ENCODE measurements at regions not wholly inside any gene's neighbourhood (a gene's known extent, or its start where the extent isn't known, plus 50 kb on each side); places are given as distances from the start of the nearest gene placed in this dataset.

GRCh38 chr5:56617998-56618397 lies 197.4 kb upstream of the MAP3K1 start:
- no peak for DNase-seq

- DNase-seq, result no peak
Measured at GRCh38 chr5:56616454-56617160, 198.7 kb upstream of the MAP3K1 start.

GRCh38 chr5:56615361-56616153 lies 199.8 kb upstream of the MAP3K1 start:
- no peak for DNase-seq

DNA sequence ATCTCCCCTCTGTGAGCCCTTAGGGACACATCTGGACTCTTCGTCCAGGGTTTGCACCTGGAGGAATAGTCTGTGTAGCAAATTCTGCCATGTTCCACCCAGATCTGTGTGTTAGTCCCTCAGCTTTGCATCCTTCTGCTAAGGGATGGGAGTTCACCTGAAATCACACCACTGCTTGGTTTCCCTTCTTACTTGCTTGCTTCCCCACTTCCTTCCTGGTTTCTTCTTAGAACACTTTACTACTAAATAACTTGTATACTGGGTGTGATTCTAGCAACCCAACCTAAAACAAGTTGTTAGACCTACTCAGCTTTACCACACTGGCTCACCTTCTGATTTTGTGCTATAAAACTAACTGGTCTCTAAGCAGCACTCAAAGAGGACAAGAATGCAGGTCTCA lies 202.6 kb upstream of the MAP3K1 start:
- no peak for DNase-seq

GRCh38 chr5:56612353-56612752 lies 203.0 kb upstream of the MAP3K1 start:
- DNase-seq, result no peak

GRCh38 chr5:56610093-56610698 lies 205.2 kb upstream of the MAP3K1 start:
- no peak for DNase-seq

- no peak for DNase-seq
Measured at GRCh38 chr5:56608217-56608925, 207.0 kb upstream of the MAP3K1 start.

GRCh38 chr5:56607551-56607950 lies 207.8 kb upstream of the MAP3K1 start:
- DNase-seq, result no peak

DNA sequence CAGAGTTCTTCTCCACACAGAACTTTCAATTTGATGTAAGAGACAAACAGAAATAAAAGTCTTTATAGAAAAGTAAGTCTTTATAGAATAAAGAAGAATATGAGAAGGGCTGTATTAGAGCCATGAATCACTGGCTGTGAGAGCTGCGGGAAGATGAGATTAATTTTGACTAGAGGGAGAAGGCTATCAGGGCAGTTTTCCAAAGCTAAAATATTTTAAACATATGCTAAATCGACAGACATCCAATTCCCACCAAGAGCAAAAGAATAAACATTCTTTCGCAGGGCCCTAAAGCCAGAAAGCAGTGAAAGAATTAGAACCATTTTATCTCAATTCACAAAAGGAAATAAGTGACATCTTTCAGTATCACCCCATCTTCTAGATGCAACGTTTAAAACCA lies 208.3 kb upstream of the MAP3K1 start:
- no peak for DNase-seq

GRCh38 chr5:56606192-56606591 lies 209.2 kb upstream of the MAP3K1 start:
- no peak for DNase-seq

- no peak for DNase-seq
Measured at GRCh38 chr5:56605231-56605630, 210.1 kb upstream of the MAP3K1 start.

DNA sequence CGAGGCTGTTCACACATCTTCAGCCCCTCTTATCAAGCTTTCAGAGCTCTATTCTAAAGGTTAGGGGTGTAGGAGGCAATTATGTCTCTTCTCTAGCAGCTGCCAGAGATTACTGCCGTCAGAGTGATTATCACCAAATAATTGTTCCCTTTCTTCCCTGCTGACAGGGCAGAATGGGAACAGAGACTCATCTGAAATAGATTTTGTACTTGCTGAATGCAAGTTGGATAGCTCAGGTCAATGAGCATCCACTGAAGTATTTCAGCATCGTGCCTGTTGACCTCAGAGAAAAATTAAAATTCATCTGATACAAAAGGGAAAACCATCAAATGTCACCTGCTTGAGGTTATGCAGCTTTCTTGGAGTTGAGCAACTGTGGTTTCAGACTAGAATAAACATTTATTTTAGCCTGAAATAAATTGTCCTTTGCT lies 213.7 kb upstream of the MAP3K1 start:
- DNase-seq, result no peak

GRCh38 chr5:56598941-56599340 lies 216.4 kb upstream of the MAP3K1 start:
- DNase-seq, result no peak

- DNase-seq, result no peak
Measured at GRCh38 chr5:56596155-56596554, 219.2 kb upstream of the MAP3K1 start.

GRCh38 chr5:56595566-56595965 lies 219.8 kb upstream of the MAP3K1 start:
- DNase-seq, result no peak

GRCh38 chr5:56594792-56595191 lies 220.6 kb upstream of the MAP3K1 start:
- DNase-seq, result no peak

DNA sequence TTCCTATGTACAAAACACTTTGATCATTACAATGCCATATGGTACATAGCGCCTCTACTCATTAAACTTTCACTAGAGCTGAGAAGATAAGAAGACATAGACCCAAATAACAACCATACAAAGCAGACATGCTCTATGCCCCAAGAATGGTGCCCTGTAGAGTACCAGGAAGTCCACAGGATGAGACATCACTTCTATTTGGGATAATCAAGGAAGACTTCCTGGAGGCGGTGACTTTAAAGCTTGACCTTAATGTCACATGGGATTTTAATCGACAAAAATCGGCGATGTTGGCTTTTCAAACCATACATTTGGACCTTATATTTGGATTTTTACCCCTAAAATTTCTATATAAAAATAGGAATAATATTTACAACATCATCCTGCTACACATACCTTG lies 224.3 kb upstream of the MAP3K1 start:
- no peak for DNase-seq

DNA sequence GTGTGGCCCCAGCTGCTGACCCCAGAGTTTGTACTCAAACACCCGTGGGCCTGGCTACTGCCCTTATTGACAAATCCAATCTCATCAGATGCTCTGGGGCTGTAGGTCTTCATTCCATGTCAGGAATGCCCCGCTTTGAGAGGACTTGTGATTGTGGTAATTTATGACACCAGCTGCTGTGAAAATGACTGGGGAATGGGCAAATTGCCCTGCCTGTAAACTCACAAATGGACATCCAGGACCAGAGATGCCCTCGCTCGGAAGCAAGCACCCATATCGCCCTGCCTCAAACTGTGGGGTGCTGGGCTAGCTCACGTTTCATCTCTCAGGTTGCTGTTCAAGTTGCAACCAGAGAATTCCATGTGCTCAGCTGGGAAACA lies 225.9 kb upstream of the MAP3K1 start:
- DNase-seq, result no peak

DNA sequence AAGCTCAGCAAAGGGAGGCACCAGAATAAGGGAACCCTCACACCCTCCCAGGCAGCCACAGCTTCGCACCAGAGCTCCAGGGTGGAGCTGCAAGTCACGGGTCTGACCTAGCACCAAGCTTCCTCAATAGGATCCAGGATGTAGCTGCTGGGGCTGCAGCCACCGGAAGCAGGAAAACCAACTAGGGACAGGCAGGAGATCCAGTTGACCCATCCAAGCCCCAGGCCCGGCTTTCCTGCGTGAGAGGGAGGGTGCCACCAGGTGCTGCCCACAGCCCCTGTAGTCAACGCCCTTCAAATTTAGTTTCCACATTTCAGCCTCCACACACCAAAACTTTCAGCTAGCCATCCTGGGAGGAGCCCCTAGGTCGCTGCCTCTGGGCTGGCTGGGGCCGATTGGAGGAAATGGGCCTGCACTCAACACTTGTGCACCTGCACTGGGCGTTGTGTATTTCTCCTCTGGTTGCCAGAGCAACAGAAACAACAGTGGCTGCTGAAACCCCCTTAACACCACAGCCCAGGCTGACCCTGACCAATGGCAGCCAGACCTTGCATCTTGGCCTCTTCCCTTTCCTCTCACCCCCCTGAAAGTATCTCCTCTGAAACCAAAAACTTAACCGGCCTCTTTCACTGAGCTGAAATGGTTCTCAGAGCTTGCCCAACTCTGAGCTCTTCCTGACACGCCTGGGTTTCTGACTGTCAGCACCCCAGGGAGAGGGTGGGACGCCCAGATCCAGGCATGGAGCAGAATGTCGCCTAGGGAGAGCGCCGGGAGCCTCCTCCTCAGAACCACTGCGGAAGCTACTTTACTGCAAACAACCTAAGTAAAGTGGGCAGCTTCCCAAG lies 226.5 kb upstream of the MAP3K1 start:
- DNase-seq, result no peak

GRCh38 chr5:56588131-56588487 lies 227.2 kb upstream of the MAP3K1 start:
- DNase-seq, result no peak

GRCh38 chr5:56587381-56588130 lies 227.8 kb upstream of the MAP3K1 start:
- DNase-seq, result no peak

All from NCI-H526 (cell line).